Smooth muscle cell (in vitro differentiated cells): ENCODE measurements at regions not wholly inside any gene's neighbourhood (a gene's known extent, or its start where the extent isn't known, plus 50 kb on each side); places are given as distances from the start of the nearest gene placed in this dataset.

Experiments used
- DNase-seq: peaks from one replicate; lab custom pipeline; 2025; ENCODE audit not compliant: unreplicated experiment; lab: John Stamatoyannopoulos, UW
- H2AFZ ChIP-seq: fragments of 200-600 bp; sonication (generic); 2 replicates; pipeline ENCODE4 v1.6.0; 2016; ENCODE audit warnings: antibody characterized with exemption, low read depth, mild to moderate bottlenecking
- H3F3A ChIP-seq: fragments of 200-600 bp; sonication (generic); 2 replicates; pipeline ENCODE4 v1.6.0; 2017; ENCODE audit warnings: antibody characterized with exemption, low read depth
- H3K27ac ChIP-seq: fragments of 200-600 bp; sonication (generic); 2 replicates; pipeline ENCODE4 v1.5.1; 2016; ENCODE audit warnings: low read depth, mild to moderate bottlenecking
- H3K27me3 ChIP-seq: fragments of 200-600 bp; sonication (generic); 2 replicates; pipeline ENCODE4 v1.6.1; 2016; ENCODE audit warnings: low read depth, mild to moderate bottlenecking
- H3K36me3 ChIP-seq: fragments of 200-600 bp; sonication (generic); 2 replicates; pipeline ENCODE4 v1.5.1; 2016; ENCODE audit warnings: low read depth
- H3K4me1 ChIP-seq: fragments of 200-600 bp; sonication (generic); 2 replicates; pipeline ENCODE4 v1.5.1; 2016; ENCODE audit warnings: low read depth
- H3K4me2 ChIP-seq: fragments of 200-600 bp; sonication (generic); 2 replicates; pipeline ENCODE4 v1.6.0; 2016; ENCODE audit warnings: mild to moderate bottlenecking
- H3K4me3 ChIP-seq: fragments of 200-600 bp; sonication (generic); 2 replicates; pipeline ENCODE4 v1.5.1; 2016; ENCODE audit warnings: mild to moderate bottlenecking
- H3K79me2 ChIP-seq: fragments of 200-600 bp; sonication (generic); 2 replicates; pipeline ENCODE4 v1.6.0; 2016; ENCODE audit warnings: low read depth, mild to moderate bottlenecking
- H3K9ac ChIP-seq: fragments of 200-600 bp; sonication (generic); 2 replicates; pipeline ENCODE4 v1.6.0; 2016; ENCODE audit warnings: low read depth
- H3K9me3 ChIP-seq: fragments of 200-600 bp; sonication (generic); replicated peaks from 2 replicates; pipeline ENCODE4 v1.5.1; 2016; ENCODE audit warnings: low read depth
- H4K20me1 ChIP-seq: fragments of 200-600 bp; sonication (generic); 2 replicates; pipeline ENCODE4 v1.6.0; 2016; ENCODE audit warnings: low read depth
- WGBS: methylation state at CpG from one replicate; pipeline ENCODE4 v1.1.7; 2016; ENCODE audit warnings: low lambda C conversion rate; 5-methylcytosine and 5-hydroxymethylcytosine counted together
- TF ChIP-seq, protein P1 (sequence below): fragments of 200-600 bp; sonication (generic); IDR thresholded peaks from 2 replicates; pipeline ENCODE4 v1.5.1; 2017; ENCODE audit warnings: borderline replicate concordance, mild to moderate bottlenecking, antibody characterized with exemption; ENCODE audit not compliant: insufficient read depth, poor library complexity, severe bottlenecking

DNA sequence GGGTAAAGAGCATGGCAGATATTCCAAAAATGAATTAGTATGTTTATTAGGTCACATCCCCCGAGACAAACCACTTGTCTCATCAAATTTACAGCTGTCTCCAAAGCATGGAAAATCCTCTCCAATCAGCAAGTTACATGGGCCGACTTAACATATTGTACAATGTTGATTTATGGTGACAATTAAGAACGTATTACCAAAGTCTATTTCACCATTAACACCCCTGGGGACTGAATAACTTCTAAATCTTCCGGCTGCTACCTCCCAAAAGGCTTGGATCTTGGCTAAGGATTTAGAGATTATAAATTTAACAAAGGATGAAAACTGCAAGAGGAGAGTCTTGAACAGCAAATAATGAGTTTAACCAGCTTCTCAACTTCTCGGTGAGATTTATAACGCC, 311.9 kb downstream of the NPIPA8 start:
- Histone ChIP-seq H3K79me2 (no peaks in the 10 kb centered on the region), H3K4me3 (no peak overlapping the region), H3K9ac (no peak overlapping the region), H3K4me2 (no peak overlapping the region), H3K4me1 (no peaks in the 10 kb centered on the region), H3K36me3 (no peaks in the 10 kb centered on the region), H2AFZ (no peak overlapping the region), H3K27me3 (no peaks in the 10 kb centered on the region), H3K9me3 (no peaks in the 10 kb centered on the region), H4K20me1 (no peaks in the 10 kb centered on the region), H3F3A (no peaks in the 10 kb centered on the region), H3K27ac (no peak overlapping the region)
- TF ChIP-seq, protein P1, sequence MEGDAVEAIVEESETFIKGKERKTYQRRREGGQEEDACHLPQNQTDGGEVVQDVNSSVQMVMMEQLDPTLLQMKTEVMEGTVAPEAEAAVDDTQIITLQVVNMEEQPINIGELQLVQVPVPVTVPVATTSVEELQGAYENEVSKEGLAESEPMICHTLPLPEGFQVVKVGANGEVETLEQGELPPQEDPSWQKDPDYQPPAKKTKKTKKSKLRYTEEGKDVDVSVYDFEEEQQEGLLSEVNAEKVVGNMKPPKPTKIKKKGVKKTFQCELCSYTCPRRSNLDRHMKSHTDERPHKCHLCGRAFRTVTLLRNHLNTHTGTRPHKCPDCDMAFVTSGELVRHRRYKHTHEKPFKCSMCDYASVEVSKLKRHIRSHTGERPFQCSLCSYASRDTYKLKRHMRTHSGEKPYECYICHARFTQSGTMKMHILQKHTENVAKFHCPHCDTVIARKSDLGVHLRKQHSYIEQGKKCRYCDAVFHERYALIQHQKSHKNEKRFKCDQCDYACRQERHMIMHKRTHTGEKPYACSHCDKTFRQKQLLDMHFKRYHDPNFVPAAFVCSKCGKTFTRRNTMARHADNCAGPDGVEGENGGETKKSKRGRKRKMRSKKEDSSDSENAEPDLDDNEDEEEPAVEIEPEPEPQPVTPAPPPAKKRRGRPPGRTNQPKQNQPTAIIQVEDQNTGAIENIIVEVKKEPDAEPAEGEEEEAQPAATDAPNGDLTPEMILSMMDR, result no peak
- 79% methylated on average over 6 of the region's 6 CpGs for WGBS
- DNase-seq, result no peak

DNA sequence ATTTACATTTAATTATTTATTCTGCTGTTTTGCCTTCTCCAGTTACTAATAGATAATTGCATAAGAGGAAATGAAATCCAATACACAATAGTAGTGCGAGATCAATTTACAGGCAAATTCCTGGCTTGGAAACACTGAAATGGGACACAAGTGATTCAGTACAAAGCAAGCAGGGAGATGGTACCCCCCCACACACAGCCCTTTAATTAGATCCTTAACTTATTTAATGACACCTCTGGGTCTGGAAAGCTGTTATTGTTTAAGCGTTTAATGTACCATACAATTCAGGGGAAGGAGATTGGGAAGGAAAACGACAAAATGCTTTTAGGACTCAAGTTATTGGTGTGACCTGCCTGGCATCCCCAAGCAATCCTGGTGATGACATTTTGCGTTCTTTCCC, 318.2 kb downstream of the NPIPA8 start:
- no peaks in the 10 kb centered on the region for H4K20me1 ChIP-seq
- H2AFZ ChIP-seq, result no peak overlapping the region
- H3K27me3 ChIP-seq, result no peaks in the 10 kb centered on the region
- TF ChIP-seq, protein P1, result no peak
- no peak overlapping the region for H3K4me2 ChIP-seq
- no peaks in the 10 kb centered on the region for H3K9me3 ChIP-seq
- no peaks in the 10 kb centered on the region for H3F3A ChIP-seq
- DNase-seq, result no peak
- no peaks in the 10 kb centered on the region for H3K79me2 ChIP-seq
- no peaks in the 10 kb centered on the region for H3K4me1 ChIP-seq
- no peak overlapping the region for H3K27ac ChIP-seq
- 90% methylated on average over 4 of the region's 4 CpGs for WGBS
- H3K4me3 ChIP-seq, result no peak overlapping the region
- no peaks in the 10 kb centered on the region for H3K36me3 ChIP-seq
- no peak overlapping the region for H3K9ac ChIP-seq

GRCh38 chr16:18013863-18014262, 322.7 kb downstream of the NPIPA8 start:
- Histone ChIP-seq H3K36me3 (no peaks in the 10 kb centered on the region), H4K20me1 (no peaks in the 10 kb centered on the region), H3K4me1 (no peaks in the 10 kb centered on the region), H3K4me2 (no peak overlapping the region), H3K4me3 (no peak overlapping the region), H3K27me3 (no peaks in the 10 kb centered on the region), H3K9ac (no peak overlapping the region), H2AFZ (no peak overlapping the region), H3K79me2 (no peaks in the 10 kb centered on the region), H3F3A (no peaks in the 10 kb centered on the region), H3K9me3 (no peaks in the 10 kb centered on the region), H3K27ac (no peak overlapping the region)
- WGBS, result 89% methylated on average over 4 of the region's 4 CpGs
- no peak for DNase-seq
- TF ChIP-seq, protein P1, result no peak

GRCh38 chr16:18008356-18008755, 328.2 kb downstream of the NPIPA8 start:
- Histone ChIP-seq H3K9ac (no peak overlapping the region), H3K79me2 (no peaks in the 10 kb centered on the region), H4K20me1 (no peaks in the 10 kb centered on the region), H3K27ac (no peak overlapping the region), H3K4me3 (no peak overlapping the region), H2AFZ (no peak overlapping the region), H3K36me3 (no peaks in the 10 kb centered on the region), H3F3A (no peaks in the 10 kb centered on the region), H3K4me2 (no peak overlapping the region), H3K4me1 (no peaks in the 10 kb centered on the region), H3K27me3 (no peaks in the 10 kb centered on the region), H3K9me3 (no peaks in the 10 kb centered on the region)
- TF ChIP-seq, protein P1, result no peak
- no peak for DNase-seq
- 93% methylated on average over 5 of the region's 5 CpGs for WGBS
